ENCODE measurements at regions not wholly inside any gene's neighbourhood (a gene's known extent, or its start where the extent isn't known, plus 50 kb on each side); places are given as distances from the start of the nearest gene placed in this dataset.
A peak's percentile ranks its signal among the peaks of the same experiment; 100 is the strongest.

- Histone ChIP-seq H3K36me3 (no peaks in the 10 kb centered on the region), H3K27me3 (no peaks in the 10 kb centered on the region), H3K9ac (ENCODE audit: low read depth in 2 of 2, low read length in 2 of 2) (no peak overlapping the region), H3K9me3 (no peaks in the 10 kb centered on the region), H3K27ac (no peak overlapping the region), H3K4me3 (no peak overlapping the region), H3K4me1 (no peaks in the 10 kb centered on the region)
- intact Hi-C loops (cut with DNase I): no loop called here
- TF ChIP-seq CTCF (IDR thresholded peaks at IDR 0.05): no peak
- peak; percentile 9 for DNase-seq
Measured at GRCh38 chr11:120056301-120057027, 81.4 kb downstream of the TRIM29 start.

GRCh38 chr11:120055646-120056045 is 82.3 kb downstream of the TRIM29 start:
- H3K9ac ChIP-seq (ENCODE audit: low read depth in 2 of 2, low read length in 2 of 2): no peak overlapping the region

GRCh38 chr11:120054753-120055045 is 83.2 kb downstream of the TRIM29 start:
- Histone ChIP-seq H3K27me3 (no peaks in the 10 kb centered on the region), H3K4me1 (no peaks in the 10 kb centered on the region), H3K36me3 (no peaks in the 10 kb centered on the region), H3K9ac (ENCODE audit: low read depth in 2 of 2, low read length in 2 of 2) (no peak overlapping the region), H3K27ac (no peak overlapping the region), H3K4me3 (no peak overlapping the region), H3K9me3 (no peaks in the 10 kb centered on the region)
- intact Hi-C loops (cut with DNase I): no loop called here
- no peak for TF ChIP-seq CTCF (IDR thresholded peaks at IDR 0.05)
- DNase-seq: no peak

More at GRCh38 chr11:120055646-120056045, 82.3 kb downstream of the TRIM29 start:
- intact Hi-C loops (cut with DNase I): no loop called here
- H3K27ac ChIP-seq: no peak overlapping the region
- H3K36me3 ChIP-seq: no peaks in the 10 kb centered on the region
- H3K4me3 ChIP-seq: no peak overlapping the region
- no peaks in the 10 kb centered on the region for H3K4me1 ChIP-seq
- no peaks in the 10 kb centered on the region for H3K27me3 ChIP-seq
- H3K9me3 ChIP-seq: no peaks in the 10 kb centered on the region
- no peak for TF ChIP-seq CTCF (IDR thresholded peaks at IDR 0.05)
- no peak for DNase-seq

- no peaks in the 10 kb centered on the region for H3K27me3 ChIP-seq
- intact Hi-C loops (cut with DNase I): no loop called here
- no peaks in the 10 kb centered on the region for H3K9me3 ChIP-seq
- no peaks in the 10 kb centered on the region for H3K36me3 ChIP-seq
- H3K4me3 ChIP-seq: no peak overlapping the region
- no peak for TF ChIP-seq CTCF (IDR thresholded peaks at IDR 0.05)
- DNase-seq: no peak
- H3K9ac ChIP-seq (ENCODE audit: low read depth in 2 of 2, low read length in 2 of 2): no peak overlapping the region
- no peak overlapping the region for H3K27ac ChIP-seq
- H3K4me1 ChIP-seq: no peaks in the 10 kb centered on the region
Measured at GRCh38 chr11:120054016-120054752, 83.7 kb downstream of the TRIM29 start.

- intact Hi-C loops (cut with DNase I): no loop called here
- DNase-seq: peak; percentile 13
- TF ChIP-seq CTCF (IDR thresholded peaks at IDR 0.05): no peak
- Histone ChIP-seq H3K9ac (ENCODE audit: low read depth in 2 of 2, low read length in 2 of 2) (no peak overlapping the region), H3K27ac (no peak overlapping the region), H3K36me3 (no peaks in the 10 kb centered on the region), H3K4me1 (no peaks in the 10 kb centered on the region), H3K27me3 (no peaks in the 10 kb centered on the region), H3K9me3 (no peaks in the 10 kb centered on the region), H3K4me3 (no peak overlapping the region)
Measured at GRCh38 chr11:120052196-120052775, 85.6 kb downstream of the TRIM29 start.
